ENCODE measurements at regions not wholly inside any gene's neighbourhood (a gene's known extent, or its start where the extent isn't known, plus 50 kb on each side); places are given as distances from the start of the nearest gene placed in this dataset.

- no peaks in the 10 kb centered on the region for H3K27me3 ChIP-seq (ENCODE audit: insufficient read depth, low read depth)
- no peak overlapping the region for H3K4me3 ChIP-seq
- BruUV-seq (replicated peaks), result no TSS peak
- H4K20me1 ChIP-seq (ENCODE audit: insufficient read depth), result no peaks in the 10 kb centered on the region
- H3K9me3 ChIP-seq (ENCODE audit: insufficient read depth, low read depth), result no peaks in the 10 kb centered on the region
- H3K9me2 ChIP-seq (ENCODE audit: insufficient read depth), result no peaks in the 10 kb centered on the region
- TF ChIP-seq EZH2 (IDR thresholded peaks at IDR 0.05; ENCODE audit: low read depth), result no peak
- no peak for TF ChIP-seq CTCF (conservative IDR thresholded peaks at IDR 0.05)
- intact Hi-C loops (cut with micrococcal nuclease; ENCODE audit: unreplicated experiment), result no loop called here
- DNase-seq, result no peak
- H3K79me2 ChIP-seq (ENCODE audit: low read depth), result no peaks in the 10 kb centered on the region
- H3K4me2 ChIP-seq, result no peak overlapping the region
- H3K36me3 ChIP-seq (ENCODE audit: low read depth), result no peaks in the 10 kb centered on the region
- no peak overlapping the region for H2AFZ ChIP-seq
- H3K27ac ChIP-seq, result no peak overlapping the region
- no peaks in the 10 kb centered on the region for H3F3A ChIP-seq (ENCODE audit: insufficient read depth, low read depth)
- CTCF ChIA-PET, result no interaction called here
- POLR2A ChIA-PET (ENCODE audit: unreplicated experiment), result no interaction called here
- H3K4me1 ChIP-seq (replicated peaks; ENCODE audit: insufficient read depth), result no peaks in the 10 kb centered on the region
Observed at GRCh38 chr6:76330031-76330430, 257.6 kb upstream of the IMPG1 start.

- POLR2A ChIA-PET (ENCODE audit: unreplicated experiment), result no interaction called here
- TF ChIP-seq CTCF (conservative IDR thresholded peaks at IDR 0.05) (no peak), EZH2 (IDR thresholded peaks at IDR 0.05; ENCODE audit: low read depth) (no peak)
- intact Hi-C loops (cut with micrococcal nuclease; ENCODE audit: unreplicated experiment), result no loop called here
- H3K4me2 ChIP-seq, result no peak overlapping the region
- H3K4me1 ChIP-seq (replicated peaks; ENCODE audit: insufficient read depth), result no peaks in the 10 kb centered on the region
- no peaks in the 10 kb centered on the region for H3K9me3 ChIP-seq (ENCODE audit: insufficient read depth, low read depth)
- no peaks in the 10 kb centered on the region for H3K79me2 ChIP-seq (ENCODE audit: low read depth)
- H3K36me3 ChIP-seq (ENCODE audit: low read depth), result no peaks in the 10 kb centered on the region
- no peak for DNase-seq
- no peak overlapping the region for H2AFZ ChIP-seq
- no peaks in the 10 kb centered on the region for H3F3A ChIP-seq (ENCODE audit: insufficient read depth, low read depth)
- no TSS peak for BruUV-seq (replicated peaks)
- no peak overlapping the region for H3K4me3 ChIP-seq
- H4K20me1 ChIP-seq (ENCODE audit: insufficient read depth), result no peaks in the 10 kb centered on the region
- H3K9me2 ChIP-seq (ENCODE audit: insufficient read depth), result no peaks in the 10 kb centered on the region
- H3K27ac ChIP-seq, result no peak overlapping the region
- CTCF ChIA-PET, result no interaction called here
- H3K27me3 ChIP-seq (ENCODE audit: insufficient read depth, low read depth), result no peaks in the 10 kb centered on the region
Observed at GRCh38 chr6:76326871-76327270, 254.4 kb upstream of the IMPG1 start.
